HEK293T (cell line): ENCODE measurements at regions not wholly inside any gene's neighbourhood (a gene's known extent, or its start where the extent isn't known, plus 50 kb on each side); places are given as distances from the start of the nearest gene placed in this dataset.

Experiments used
- BHLHE40 ChIP-seq: fragments of 450-650 bp; IDR thresholded peaks from 2 replicates; pipeline ENCODE4 v1.6.1; 2016; ENCODE audit warnings: mild to moderate bottlenecking, moderate library complexity, borderline replicate concordance
- CTBP1 ChIP-seq: fragments of 450-650 bp; IDR thresholded peaks from 2 replicates; pipeline ENCODE4 v1.6.1; 2016; ENCODE audit warnings: borderline replicate concordance
- FOXM1 ChIP-seq: fragments of 450-650 bp; IDR thresholded peaks from 2 replicates; pipeline ENCODE4 v1.6.1; 2017; ENCODE audit warnings: mild to moderate bottlenecking, borderline replicate concordance
- LEF1 ChIP-seq: fragments of 450-650 bp; IDR thresholded peaks from 2 replicates; pipeline ENCODE4 v1.6.1; 2017; ENCODE audit warnings: mild to moderate bottlenecking, borderline replicate concordance
- NFRKB ChIP-seq: fragments of 450-650 bp; IDR thresholded peaks from 2 replicates; pipeline ENCODE4 v1.6.1; 2016; ENCODE audit warnings: mild to moderate bottlenecking, moderate library complexity
- SP1 ChIP-seq: fragments of 450-650 bp; IDR thresholded peaks from 2 replicates; pipeline ENCODE4 v1.6.1; 2017
- TARDBP ChIP-seq: fragments of 450-650 bp; IDR thresholded peaks from 2 replicates; pipeline ENCODE4 v1.6.1; 2016
- ZNF384 ChIP-seq: fragments of 450-650 bp; IDR thresholded peaks from 2 replicates; pipeline ENCODE4 v1.6.1; 2016

DNA sequence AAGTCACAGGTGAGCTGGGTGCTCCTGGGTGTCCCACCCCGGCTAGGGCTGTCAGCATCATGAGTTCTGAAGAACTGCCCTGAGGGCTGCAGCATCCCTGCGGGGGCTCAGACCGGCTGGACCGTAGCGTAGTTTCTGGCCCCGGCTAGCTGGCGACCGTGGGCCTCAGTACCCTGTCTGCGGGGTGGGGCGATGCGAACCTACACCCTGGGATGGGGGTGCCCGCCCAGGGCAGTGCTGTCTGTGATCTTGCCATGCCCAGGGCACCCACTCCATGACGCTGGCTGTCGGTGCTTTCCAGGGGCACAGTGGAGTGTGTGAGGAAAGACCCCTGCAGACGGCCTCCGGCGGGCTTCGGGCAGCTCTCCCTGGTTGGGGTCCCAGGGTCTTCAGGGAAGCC, 66.5 kb upstream of the IRX4 start:
- no peak for TF ChIP-seq TARDBP
- no peak for TF ChIP-seq NFRKB
- TF ChIP-seq LEF1, result no peak
- TF ChIP-seq CTBP1, result no peak
- TF ChIP-seq BHLHE40, result no peak
- TF ChIP-seq ZNF384, result no peak
- no peak for TF ChIP-seq FOXM1
- no peak for TF ChIP-seq SP1
